Tibial nerve (tissue), 4 donors: ENCODE measurements at regions not wholly inside any gene's neighbourhood (a gene's known extent, or its start where the extent isn't known, plus 50 kb on each side); places are given as distances from the start of the nearest gene placed in this dataset.

Experiments used
- CTCF ChIP-seq, 5 experiments: fragments of 200-600 bp in 3 of 5; fragments of 450-650 bp in 2 of 5; sonication (generic) in 3 of 5; IDR thresholded peaks; one replicate each; pipeline ENCODE4 v1.5.1; 2016 to 2019; ENCODE audit warnings: antibody characterized with exemption in 5 of 5, mild to moderate bottlenecking in 3 of 5, moderate library complexity in 2 of 5
- EP300 ChIP-seq, 2 donors: sonication (generic); formaldehyde crosslinking; IDR thresholded peaks; one replicate each; pipeline ENCODE4 v1.6.1; 2017; ENCODE audit warnings: antibody characterized with exemption in 2 of 2, mild to moderate bottlenecking in 1 of 2
- POLR2A ChIP-seq, 2 donors: fragments of 450-650 bp; IDR thresholded peaks; one replicate each; pipeline ENCODE4 v1.6.1; 2017; ENCODE audit warnings: antibody characterized with exemption in 2 of 2, mild to moderate bottlenecking in 2 of 2, moderate library complexity in 2 of 2

GRCh38 chr13:32837973-32838927 is 178.0 kb upstream of the KL start:
- no peak for TF ChIP-seq CTCF (IDR thresholded peaks at IDR 0.05)
- TF ChIP-seq POLR2A (IDR thresholded peaks at IDR 0.05), result no peak
- TF ChIP-seq EP300 (IDR thresholded peaks at IDR 0.05), result no peak
